PC-3 (cell line): ENCODE measurements at regions not wholly inside any gene's neighbourhood (a gene's known extent, or its start where the extent isn't known, plus 50 kb on each side); places are given as distances from the start of the nearest gene placed in this dataset.
"Not testable (repeated sequence)": the region's sequence is repeated elsewhere in the genome, so short reads cannot be mapped to it uniquely, and the experiment has no call there.

Experiments
- ATAC-seq: fragments of 200-7000 bp; cut with Tn5 transposase; 2 replicates; pipeline ENCODE4 v1.9.1; 2020; ENCODE audit warnings: mild to moderate bottlenecking, moderate library complexity
- BruUV-seq: library from RNA; stranded (reverse); fragments of 400-500 nt; replicated peaks from 2 replicates; lab custom pipeline; 2021; lab: Mats Ljungman, UMichigan
- CTCF ChIA-PET: fragments of 300-600 bp; sonication (Branson Sonifier 250); formaldehyde crosslinking; loops from one replicate; lab custom pipeline; 2022; ENCODE audit warnings: antibody characterized with exemption; lab: Charles Lee
- POLR2A ChIA-PET: fragments of 300-600 bp; sonication (Branson Sonifier 250); formaldehyde crosslinking; loops from one replicate; lab custom pipeline; 2022; ENCODE audit warnings: antibody characterized with exemption; ENCODE audit not compliant: unreplicated experiment; lab: Charles Lee
- DNase-seq: peaks from one replicate; pipeline ENCODE4 v3.0.0-alpha.2; 2015
- H2AFZ ChIP-seq: fragments of 300-600 bp; sonication (generic); 2 replicates; pipeline ENCODE4 v1.6.0; 2016; ENCODE audit warnings: antibody characterized with exemption, low read length
- H3F3A ChIP-seq: fragments of 300-600 bp; sonication (generic); one replicate; pipeline ENCODE4 v1.6.0; 2017; ENCODE audit warnings: antibody characterized with exemption, low read length, control low read depth, mild to moderate bottlenecking; ENCODE audit not compliant: unreplicated experiment
- H3K27ac ChIP-seq: fragments of 300-600 bp; sonication (generic); 2 replicates; pipeline ENCODE4 v1.5.1; 2016; ENCODE audit warnings: mild to moderate bottlenecking, low read length
- H3K27me3 ChIP-seq: fragments of 300-600 bp; sonication (generic); 2 replicates; pipeline ENCODE4 v1.6.1; 2016; ENCODE audit warnings: low read length, mixed read lengths
- H3K36me3 ChIP-seq: fragments of 300-600 bp; sonication (generic); 2 replicates; pipeline ENCODE4 v1.6.1; 2016; ENCODE audit warnings: low read depth, mixed run types, low read length, mixed read lengths
- H3K4me1 ChIP-seq: fragments of 300-600 bp; sonication (generic); 2 replicates; pipeline ENCODE4 v1.5.1; 2016; ENCODE audit warnings: low read length; ENCODE audit not compliant: insufficient read depth
- H3K4me2 ChIP-seq: fragments of 300-600 bp; sonication (generic); 2 replicates; pipeline ENCODE4 v1.6.0; 2016; ENCODE audit warnings: low read length
- H3K4me3 ChIP-seq: fragments of 300-600 bp; sonication (generic); 2 replicates; pipeline ENCODE4 v1.5.1; 2016; ENCODE audit warnings: mild to moderate bottlenecking, low read length, mixed read lengths
- H3K79me2 ChIP-seq: fragments of 300-600 bp; sonication (generic); 2 replicates; pipeline ENCODE4 v1.6.1; 2017; ENCODE audit warnings: low read length, mixed read lengths
- H3K9ac ChIP-seq: fragments of 300-600 bp; sonication (generic); 2 replicates; pipeline ENCODE4 v1.6.0; 2016; ENCODE audit warnings: mild to moderate bottlenecking, low read length
- H3K9me2 ChIP-seq: fragments of 300-600 bp; sonication (generic); replicated peaks from 2 replicates; pipeline ENCODE4 v1.6.1; 2016; ENCODE audit warnings: mixed run types, low read length, mixed read lengths
- H3K9me3 ChIP-seq: fragments of 300-600 bp; sonication (generic); 2 replicates; pipeline ENCODE4 v1.6.1; 2016; ENCODE audit warnings: low read length, mixed read lengths
- H4K20me1 ChIP-seq: fragments of 300-600 bp; sonication (generic); 2 replicates; pipeline ENCODE4 v1.6.1; 2016; ENCODE audit warnings: low read length, mixed read lengths
- CTCF ChIP-seq: fragments of 300-600 bp; sonication (generic); conservative IDR thresholded peaks from 2 replicates; pipeline ENCODE4 v1.5.1; 2017; ENCODE audit warnings: antibody characterized with exemption, low read depth, mild to moderate bottlenecking, low read length
- EZH2 ChIP-seq: fragments of 300-600 bp; sonication (generic); IDR thresholded peaks from one replicate; pipeline ENCODE4 v1.6.1; 2017; ENCODE audit warnings: antibody characterized with exemption, mild to moderate bottlenecking, low read length; ENCODE audit not compliant: unreplicated experiment
- EZH2phosphoT487 ChIP-seq: fragments of 300-600 bp; sonication (generic); IDR thresholded peaks from 2 replicates; pipeline ENCODE4 v1.6.1; 2018; ENCODE audit warnings: mild to moderate bottlenecking, antibody characterized with exemption, low read length, borderline replicate concordance
- intact Hi-C: fragments of 100-400 bp; cut with micrococcal nuclease; formaldehyde crosslinking; loops from 2 replicates; pipeline ENCODE4 v1.9.0; 2023

- Histone ChIP-seq H3K4me2 (no peak overlapping the region), H3K9me2 (no peaks in the 10 kb centered on the region), H3K79me2 (no peaks in the 10 kb centered on the region), H3K9ac (no peak overlapping the region), H3K4me1 (peaks cover 14% of the 10 kb centered on the region), H3K27ac (no peak overlapping the region), H3K9me3 (no peaks in the 10 kb centered on the region), H3K36me3 (no peaks in the 10 kb centered on the region), H2AFZ (no peak overlapping the region), H3K27me3 (no peaks in the 10 kb centered on the region), H4K20me1 (no peaks in the 10 kb centered on the region), H3F3A (no peaks in the 10 kb centered on the region), H3K4me3 (no peak overlapping the region)
- intact Hi-C loops, result loop anchor here (5.0 to 10.0 kb wide), 2 partner anchors 190 to 397 kb away; no protein-coding TSS in a partner anchor
- TF ChIP-seq EZH2phosphoT487 (no peak), EZH2 (no peak), CTCF (no peak)
- no TSS peak for BruUV-seq
- CTCF ChIA-PET, result no interaction called here
- POLR2A ChIA-PET, result no interaction called here
- ATAC-seq, result no peak
- DNase-seq, result no peak
Measured at GRCh38 chrX:28491941-28492340, 95.3 kb upstream of the IL1RAPL1 start.

DNA sequence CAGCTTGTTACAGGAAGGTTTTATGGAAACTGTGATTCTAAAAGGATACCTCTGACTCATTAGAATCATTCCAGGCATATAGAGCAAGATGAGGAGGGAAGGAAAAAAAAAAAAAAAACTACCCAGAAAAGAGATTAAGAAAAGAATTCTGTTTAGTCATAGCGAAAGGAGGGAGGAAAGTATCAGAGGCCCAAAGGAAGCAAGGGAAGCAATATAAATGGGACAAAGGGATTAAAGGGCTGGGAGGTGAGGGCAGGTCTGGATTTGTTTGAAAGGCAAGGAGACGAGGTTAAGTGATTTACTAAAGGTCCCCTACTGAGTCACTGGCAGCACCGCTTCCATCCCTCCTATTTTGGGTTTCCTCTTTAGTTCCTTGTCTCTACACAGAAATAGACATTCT, 88.6 kb upstream of the IL1RAPL1 start:
- Histone ChIP-seq H3K9me3 (no peaks in the 10 kb centered on the region), H3K36me3 (no peaks in the 10 kb centered on the region), H3K9me2 (no peaks in the 10 kb centered on the region), H2AFZ (peak overlapping the region; percentile 42; the same call in 1 of the 2 replicates), H3K79me2 (no peaks in the 10 kb centered on the region), H3F3A (peaks cover 3% of the 10 kb centered on the region), H3K4me3 (no peak overlapping the region), H3K27ac (peak overlapping the region; percentile 40), H3K9ac (no peak overlapping the region), H3K4me2 (peak overlapping the region; percentile 64), H4K20me1 (no peaks in the 10 kb centered on the region), H3K4me1 (peaks cover 16% of the 10 kb centered on the region), H3K27me3 (no peaks in the 10 kb centered on the region)
- ATAC-seq (peak; percentile 73), DNase-seq (peak; percentile 45)
- intact Hi-C loops, result loop anchor here (2.0 to 10.0 kb wide), 2 partner anchors 84 to 404 kb away; no protein-coding TSS in a partner anchor
- ChIA-PET CTCF (no interaction called here), POLR2A (no interaction called here)
- TF ChIP-seq EZH2 (no peak), CTCF (no peak), EZH2phosphoT487 (no peak)
- BruUV-seq, result no TSS peak

DNA sequence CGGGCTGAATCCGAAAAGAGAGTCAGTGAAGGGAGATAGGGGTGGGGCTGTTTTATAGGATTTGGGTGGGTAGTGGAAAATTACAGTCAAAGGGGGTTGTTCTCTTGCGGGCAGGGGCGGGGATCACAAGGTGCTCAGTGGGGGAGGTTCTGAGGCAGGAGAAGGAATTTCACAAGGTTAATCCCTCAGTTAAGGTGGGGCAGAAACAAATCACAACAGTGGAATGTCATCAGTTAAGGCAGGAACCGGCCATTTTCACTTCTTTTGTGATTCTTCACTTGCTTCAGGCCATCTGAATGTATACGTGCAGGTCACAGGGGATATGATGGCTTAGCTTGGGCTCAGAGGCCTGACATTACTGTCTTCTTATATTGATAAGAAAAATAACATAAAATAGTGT, 84.6 kb upstream of the IL1RAPL1 start:
- H3K9me3 ChIP-seq, H3K79me2 ChIP-seq, DNase-seq, H3K36me3 ChIP-seq, H3K9ac ChIP-seq, H3K27me3 ChIP-seq, CTCF ChIA-PET, H4K20me1 ChIP-seq, BruUV-seq, H3K4me3 ChIP-seq, H3K9me2 ChIP-seq, ATAC-seq, H3K27ac ChIP-seq, H3K4me2 ChIP-seq, H3F3A ChIP-seq, POLR2A ChIA-PET, intact Hi-C loops, H2AFZ ChIP-seq: not testable (repeated sequence)
- H3K4me1 ChIP-seq, result peaks cover 11% of the 10 kb centered on the region

GRCh38 chrX:28507650-28508049, 79.6 kb upstream of the IL1RAPL1 start:
- DNase-seq, H2AFZ ChIP-seq, H3K36me3 ChIP-seq, CTCF ChIA-PET, POLR2A ChIA-PET, BruUV-seq, H3K27ac ChIP-seq, H3K4me1 ChIP-seq, ATAC-seq, intact Hi-C loops, H3K79me2 ChIP-seq, H3F3A ChIP-seq, H3K4me3 ChIP-seq, H3K9me2 ChIP-seq, H3K27me3 ChIP-seq, H4K20me1 ChIP-seq, H3K4me2 ChIP-seq, H3K9ac ChIP-seq, H3K9me3 ChIP-seq: not testable (repeated sequence)
